HG02642 (cell line): ENCODE measurements at regions not wholly inside any gene's neighbourhood (a gene's known extent, or its start where the extent isn't known, plus 50 kb on each side); places are given as distances from the start of the nearest gene placed in this dataset.
A peak's percentile ranks its signal among the peaks of the same experiment; 100 is the strongest.

Experiments used
- ATAC-seq: cut with Tn5 transposase; IDR thresholded peaks from one replicate; pipeline ENCODE4 v1.9.1; 2021; ENCODE audit warnings: mild to moderate bottlenecking; ENCODE audit not compliant: unreplicated experiment, poor library complexity

- ATAC-seq: no peak
Measured at GRCh38 chr13:99629641-99630040, 128.4 kb downstream of the TM9SF2 start.

DNA sequence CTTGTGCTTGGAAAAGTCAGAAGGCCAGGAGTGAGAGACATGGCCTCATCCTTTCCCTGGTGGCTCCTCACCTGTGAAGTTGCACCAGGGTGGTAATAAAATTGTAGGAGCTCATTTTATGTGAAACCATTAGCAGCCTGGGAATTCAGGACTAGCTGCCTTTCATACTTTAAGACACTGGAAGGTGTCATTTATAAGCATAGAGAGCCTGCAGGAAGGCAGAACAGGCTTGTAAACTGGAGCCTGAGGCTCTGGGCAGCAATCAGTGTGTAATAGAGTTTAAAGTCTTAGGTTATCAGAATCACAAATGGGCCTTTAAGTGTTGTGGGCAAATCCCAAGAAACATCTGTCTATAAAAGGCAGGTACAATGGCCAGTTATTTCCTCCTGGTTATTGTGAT, 127.2 kb downstream of the TM9SF2 start:
- ATAC-seq: no peak

DNA sequence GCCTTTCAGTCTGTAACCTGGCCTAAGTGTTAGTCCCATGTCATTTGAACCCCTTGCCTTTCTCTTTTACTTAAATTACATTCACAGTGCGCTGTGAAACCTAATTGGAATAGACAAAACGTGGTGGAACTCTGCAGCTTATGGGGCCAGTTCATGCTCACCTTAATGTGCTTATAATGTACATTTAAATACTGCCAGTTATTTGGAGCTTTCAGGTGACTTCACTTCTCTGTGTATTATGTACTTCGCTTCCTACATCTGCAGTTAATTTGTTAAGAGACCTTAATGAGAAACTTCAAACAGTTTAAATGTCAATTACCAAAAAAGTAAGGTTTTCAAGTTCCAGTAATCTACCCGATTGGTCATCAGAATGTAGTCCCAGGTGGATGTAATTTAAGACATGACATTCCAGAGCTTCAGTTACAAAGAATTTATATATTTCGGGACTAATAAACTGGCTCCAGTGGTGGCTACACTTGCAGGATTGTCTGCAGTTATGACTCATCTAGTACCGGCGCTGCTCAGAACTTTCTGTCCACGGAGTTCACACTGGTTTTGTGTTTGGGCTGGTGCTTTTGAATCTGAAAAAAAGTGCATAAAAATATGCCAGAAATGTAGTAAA, 125.3 kb downstream of the TM9SF2 start:
- ATAC-seq: no peak

DNA sequence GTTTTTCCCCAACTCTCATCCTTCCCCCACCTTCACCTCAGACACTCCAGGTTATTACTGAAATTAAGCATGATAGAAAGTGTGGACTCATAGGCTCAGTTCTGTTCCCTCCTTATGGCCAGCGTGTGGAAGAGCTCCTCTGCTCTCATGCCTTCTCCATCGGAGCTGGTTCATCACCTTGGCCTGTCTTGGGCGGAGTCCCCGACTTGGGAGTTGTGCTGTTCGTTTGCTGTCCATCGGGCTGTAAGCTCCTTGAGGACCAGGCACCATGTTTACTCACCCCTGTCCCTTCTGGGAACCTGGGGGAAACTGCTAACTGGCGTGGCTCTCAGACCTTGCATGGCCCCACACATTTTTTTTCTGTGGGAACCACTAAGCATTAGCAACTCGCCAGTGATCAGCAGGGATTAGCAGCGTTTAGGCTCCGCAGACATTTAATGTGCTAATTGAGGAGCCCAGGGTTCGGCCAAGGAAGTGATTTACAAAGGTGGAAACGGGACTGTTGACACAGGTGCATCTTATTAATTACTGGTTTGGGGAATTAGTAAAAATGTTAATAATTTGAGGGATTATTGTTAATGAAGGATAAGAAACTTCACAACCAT, 123.8 kb downstream of the TM9SF2 start:
- no peak for ATAC-seq

GRCh38 chr13:99620806-99621205, 119.5 kb downstream of the TM9SF2 start:
- ATAC-seq: no peak

DNA sequence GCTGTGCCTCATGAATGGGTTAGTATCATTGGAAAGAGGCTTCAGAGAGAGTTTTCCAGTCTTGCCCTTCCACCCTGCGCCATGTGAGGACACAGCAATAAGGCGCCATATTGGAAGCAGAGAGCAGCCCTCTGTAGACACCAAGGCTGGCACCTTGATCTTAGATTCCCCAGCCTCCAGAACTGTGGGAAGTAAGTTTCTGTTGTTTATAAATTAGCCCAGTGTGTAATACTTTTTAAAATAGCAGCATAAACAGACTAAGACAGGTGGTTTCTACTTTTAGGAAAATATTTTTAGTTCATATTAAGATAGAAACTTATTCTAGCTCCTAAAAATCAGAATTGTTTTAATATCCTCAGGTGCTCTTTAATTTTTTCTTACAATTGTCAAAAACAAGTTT, 117.9 kb downstream of the TM9SF2 start:
- ATAC-seq: no peak

DNA sequence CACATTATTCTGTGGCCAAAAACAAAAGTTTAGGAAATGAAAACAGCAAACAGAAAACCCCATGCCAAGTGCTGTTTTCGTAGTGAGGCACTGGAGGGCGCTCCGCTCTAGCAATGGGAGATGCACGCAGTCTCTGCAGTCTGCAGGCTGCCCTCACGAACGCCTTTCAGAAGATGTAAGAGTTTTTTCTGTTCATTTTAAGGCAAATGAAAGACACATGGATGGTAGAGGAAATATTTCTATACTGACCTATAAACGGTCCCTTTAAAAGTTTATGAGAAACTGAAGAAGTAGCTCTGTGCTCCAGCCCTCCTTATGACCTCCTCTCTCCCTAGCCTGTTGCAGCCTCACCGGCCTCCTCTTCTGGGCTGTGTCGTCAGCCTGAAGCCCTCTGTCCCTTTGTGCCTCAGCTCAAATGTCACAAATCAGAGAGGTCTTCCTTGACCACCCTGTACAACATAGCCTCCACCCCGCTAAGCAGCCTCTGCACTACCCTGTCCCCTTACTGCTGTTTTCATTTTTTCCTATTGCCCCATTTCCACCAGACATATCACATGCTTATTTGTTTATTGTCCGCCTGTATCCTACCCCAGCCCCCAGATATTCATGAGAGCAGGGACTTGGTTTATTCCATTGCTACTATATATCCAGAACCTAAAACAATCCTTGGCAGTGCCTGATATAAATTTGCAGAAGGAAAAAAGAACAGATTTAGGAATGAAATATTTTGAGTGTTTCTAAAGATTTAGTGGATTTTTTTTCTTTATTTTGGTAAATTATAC, 116.4 kb downstream of the TM9SF2 start:
- no peak for ATAC-seq

- ATAC-seq: peak; percentile 88
Measured at GRCh38 chr13:99614465-99614885, 113.2 kb downstream of the TM9SF2 start.
